GM23248 (cell line): ENCODE measurements at regions not wholly inside any gene's neighbourhood (a gene's known extent, or its start where the extent isn't known, plus 50 kb on each side); places are given as distances from the start of the nearest gene placed in this dataset.

Experiments used
- EZH2 ChIP-seq: fragments of 200-600 bp; sonication (generic); IDR thresholded peaks from 2 replicates; pipeline ENCODE4 v1.6.1; 2018; ENCODE audit warnings: antibody characterized with exemption, mild to moderate bottlenecking; ENCODE audit not compliant: insufficient read depth, poor library complexity, severe bottlenecking
- EZH2phosphoT487 ChIP-seq: fragments of 200-600 bp; sonication (generic); IDR thresholded peaks from 2 replicates; pipeline ENCODE4 v1.6.1; 2018; ENCODE audit warnings: antibody characterized with exemption, moderate library complexity, mild to moderate bottlenecking, low read depth; ENCODE audit not compliant: insufficient read depth

DNA sequence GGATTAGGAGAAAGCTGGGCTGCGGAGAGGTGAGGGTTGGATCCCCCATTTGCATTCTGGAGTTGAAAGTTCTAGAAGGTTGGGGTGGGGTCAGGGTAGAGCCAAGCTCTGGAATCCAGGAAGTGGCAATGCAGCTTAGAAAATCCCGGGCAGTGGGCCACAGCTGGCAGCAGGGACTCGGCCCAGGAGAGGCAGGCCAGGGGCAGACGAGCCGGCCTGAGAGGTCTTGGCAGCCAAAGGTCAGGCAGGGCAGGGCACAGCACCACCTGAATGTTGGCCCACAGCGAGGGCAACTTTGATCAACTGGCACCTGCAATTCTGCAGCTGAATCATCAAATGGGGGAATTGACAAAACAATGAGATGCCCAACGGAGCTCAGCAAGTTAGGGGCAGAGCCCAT, 139.2 kb downstream of the INHBB start:
- TF ChIP-seq EZH2phosphoT487: no peak
- TF ChIP-seq EZH2: no peak
